Uterus (tissue), 3 donors: ENCODE measurements at regions not wholly inside any gene's neighbourhood (a gene's known extent, or its start where the extent isn't known, plus 50 kb on each side); places are given as distances from the start of the nearest gene placed in this dataset.

ENCODE experiments used
- DNase-seq, 2 donors: peaks; one replicate each; pipeline ENCODE4 v3.0.0-alpha.2; 2019 to 2020
- H3K27ac ChIP-seq, 2 donors: fragments of 200-600 bp; sonication (generic); 1 replicate in 1 of 2; 2 replicates in 1 of 2; pipeline ENCODE4 v1.5.1; 2016 to 2018
- H3K27me3 ChIP-seq, 2 donors: fragments of 200-600 bp; sonication (generic); one replicate each; pipeline ENCODE4 v1.5.1; 2018 to 2019; ENCODE audit warnings: control low read depth in 1 of 2
- H3K36me3 ChIP-seq, 2 donors: fragments of 200-600 bp; sonication (generic); one replicate each; pipeline ENCODE4 v1.5.1; 2019; ENCODE audit warnings: control low read depth in 1 of 2
- H3K4me1 ChIP-seq, 2 donors: fragments of 200-600 bp; sonication (generic); one replicate each; pipeline ENCODE4 v1.5.1; 2018 to 2019; ENCODE audit warnings: control low read depth in 1 of 2
- H3K4me3 ChIP-seq, 2 donors: fragments of 200-600 bp; sonication (generic); 1 replicate in 1 of 2; 2 replicates in 1 of 2; pipeline ENCODE4 v1.5.1; 2018 to 2019; ENCODE audit warnings: mild to moderate bottlenecking in 1 of 2
- H3K9me3 ChIP-seq, 2 donors: fragments of 200-600 bp; sonication (generic); one replicate each; pipeline ENCODE4 v1.5.1; 2019; ENCODE audit warnings: control low read depth in 1 of 2
- CTCF ChIP-seq, 4 experiments: fragments of 200-600 bp in 2 of 4; fragments of 450-650 bp in 2 of 4; sonication (generic) in 2 of 4; IDR thresholded peaks; one replicate each; pipeline ENCODE4 v1.5.1; 2016 to 2019; ENCODE audit warnings: antibody characterized with exemption in 4 of 4, mild to moderate bottlenecking in 2 of 4, moderate library complexity in 1 of 4
- POLR2A ChIP-seq, 2 donors: fragments of 450-650 bp; IDR thresholded peaks; one replicate each; pipeline ENCODE4 v1.6.1; 2016; ENCODE audit warnings: antibody characterized with exemption in 2 of 2, mild to moderate bottlenecking in 1 of 2, moderate library complexity in 1 of 2
- intact Hi-C: fragments of 100-400 bp; cut with DNase I; formaldehyde crosslinking; loops from one replicate; pipeline ENCODE4 v1.15.1; 2023; ENCODE audit warnings: low total_unique reads
- donor health status: DM: yes; HTN: yes; CAD: no.

GRCh38 chr6:22017766-22018165 is 279.1 kb downstream of the PRL start:
- Histone ChIP-seq H3K9me3 (no peaks in the 10 kb centered on the region), H3K36me3 (no peaks in the 10 kb centered on the region), H3K4me3 (no peak overlapping the region), H3K27ac (no peak overlapping the region), H3K27me3 (no peaks in the 10 kb centered on the region), H3K4me1 (no peaks in the 10 kb centered on the region)
- intact Hi-C loops, result no loop called here
- no peak for TF ChIP-seq POLR2A (IDR thresholded peaks at IDR 0.05)
- no peak for TF ChIP-seq CTCF (IDR thresholded peaks at IDR 0.05)
- no peak for DNase-seq

GRCh38 chr6:22019857-22020256 is 277.0 kb downstream of the PRL start:
- H3K4me3 ChIP-seq, result no peak overlapping the region
- H3K36me3 ChIP-seq, result no peaks in the 10 kb centered on the region
- DNase-seq, result no peak
- intact Hi-C loops, result no loop called here
- H3K27me3 ChIP-seq, result no peaks in the 10 kb centered on the region
- H3K9me3 ChIP-seq, result no peaks in the 10 kb centered on the region
- TF ChIP-seq POLR2A (IDR thresholded peaks at IDR 0.05), result no peak
- no peak for TF ChIP-seq CTCF (IDR thresholded peaks at IDR 0.05)
- H3K4me1 ChIP-seq, result no peaks in the 10 kb centered on the region
- H3K27ac ChIP-seq, result no peak overlapping the region

- no peak for DNase-seq
- Histone ChIP-seq H3K4me3 (no peak overlapping the region), H3K9me3 (no peaks in the 10 kb centered on the region), H3K4me1 (peaks cover 0 to 5% of the 10 kb centered on the region in 2 donors), H3K36me3 (no peaks in the 10 kb centered on the region), H3K27me3 (no peaks in the 10 kb centered on the region), H3K27ac (no peak overlapping the region)
- TF ChIP-seq POLR2A (IDR thresholded peaks at IDR 0.05) (no peak), CTCF (IDR thresholded peaks at IDR 0.05) (no peak)
- intact Hi-C loops, result no loop called here
These were observed 276.4 kb downstream of the PRL start for GRCh38 chr6:22020299-22021003.

GRCh38 chr6:22021966-22022365 is 274.9 kb downstream of the PRL start:
- Histone ChIP-seq H3K4me1 (peaks cover 0 to 7% of the 10 kb centered on the region in 2 donors), H3K9me3 (no peaks in the 10 kb centered on the region), H3K4me3 (no peak overlapping the region), H3K27ac (no peak overlapping the region), H3K36me3 (no peaks in the 10 kb centered on the region), H3K27me3 (no peaks in the 10 kb centered on the region)
- intact Hi-C loops, result no loop called here
- no peak for TF ChIP-seq POLR2A (IDR thresholded peaks at IDR 0.05)
- no peak for TF ChIP-seq CTCF (IDR thresholded peaks at IDR 0.05)
- no peak for DNase-seq

GRCh38 chr6:22023937-22024336 is 272.9 kb downstream of the PRL start:
- DNase-seq, result no peak
- H3K9me3 ChIP-seq, result no peaks in the 10 kb centered on the region
- H3K27ac ChIP-seq, result no peak overlapping the region
- H3K4me3 ChIP-seq, result no peak overlapping the region
- H3K27me3 ChIP-seq, result no peaks in the 10 kb centered on the region
- intact Hi-C loops, result no loop called here
- peaks cover 0 to 7% of the 10 kb centered on the region in 2 donors for H3K4me1 ChIP-seq
- no peaks in the 10 kb centered on the region for H3K36me3 ChIP-seq
- TF ChIP-seq POLR2A (IDR thresholded peaks at IDR 0.05) (no peak), CTCF (IDR thresholded peaks at IDR 0.05) (no peak)
